A549 (cell line): ENCODE measurements at regions not wholly inside any gene's neighbourhood (a gene's known extent, or its start where the extent isn't known, plus 50 kb on each side); places are given as distances from the start of the nearest gene placed in this dataset.

Experiments used
- ATAC-seq, 2 experiments: fragments of 200-7000 bp in 1 of 2; fragments of >200 bp in 1 of 2; cut with Nextera tagmentation in 1 of 2; cut with Tn5 transposase in 1 of 2; 3 replicates each; pipeline versions ENCODE4 v1.8.0 to v1.9.1; 2018 to 2020; ENCODE audit warnings: mild to moderate bottlenecking in 1 of 2, moderate library complexity in 1 of 2
- CTCF ChIA-PET: fragments of 300-600 bp; sonication (Branson Sonifier 250); formaldehyde crosslinking; extraction: SDS; loops from one replicate; lab custom pipeline; 2021; ENCODE audit warnings: antibody characterized with exemption, inconsistent platforms; lab: Yijun Ruan, JAX
- POLR2A ChIA-PET: fragments of 350-600 bp; formaldehyde crosslinking; extraction: SDS; loops from one replicate; lab custom pipeline; 2021; ENCODE audit warnings: antibody characterized with exemption, inconsistent platforms; lab: Yijun Ruan, JAX
- DNase-seq, 2 experiments: peaks; one replicate each; pipeline versions ENCODE4 v3.0.0 to v3.0.0-alpha.2; 2011 to 2016; ENCODE audit warnings: low read depth in 1 of 2, low spot score in 1 of 2
- FAIRE-seq: peaks from 2 replicates; lab custom pipeline; 2011; peaks lifted over from hg19 to GRCh38; lab: Jason Lieb, UNC
- H3K27ac ChIP-seq, 2 experiments: fragments of >200 bp; sonication (Bioruptor Twin); formaldehyde crosslinking; 3 replicates each; pipeline ENCODE4 v1.5.1; 2016 to 2017
- H3K4me1 ChIP-seq: fragments of >200 bp; sonication (Bioruptor Twin); formaldehyde crosslinking; 3 replicates; pipeline ENCODE4 v1.6.1; 2016
- H3K4me2 ChIP-seq: fragments of >200 bp; sonication (Bioruptor Twin); formaldehyde crosslinking; 3 replicates; pipeline ENCODE4 v1.6.1; 2016
- H3K4me3 ChIP-seq: fragments of >200 bp; sonication (Bioruptor Twin); formaldehyde crosslinking; 3 replicates; pipeline ENCODE4 v1.5.1; 2016
- H3K9me3 ChIP-seq: fragments of >200 bp; sonication (Bioruptor Twin); formaldehyde crosslinking; 3 replicates; pipeline ENCODE4 v1.6.1; 2016
- BHLHE40 ChIP-seq: IDR thresholded peaks from 2 replicates; pipeline ENCODE4 v1.6.1; 2012; ENCODE audit warnings: low read depth, low read length, inconsistent platforms
- CBX2 ChIP-seq: fragments of 200-600 bp; sonication (generic); IDR thresholded peaks from 2 replicates; pipeline ENCODE4 v1.6.1; 2016; ENCODE audit warnings: low read depth, mild to moderate bottlenecking, borderline replicate concordance
- CHD2 ChIP-seq: fragments of 150-350 bp; IDR thresholded peaks from 2 replicates; pipeline ENCODE4 v1.6.1; 2014; ENCODE audit warnings: low read length; ENCODE audit not compliant: partially characterized antibody
- CHD4 ChIP-seq: fragments of 200-600 bp; sonication (generic); IDR thresholded peaks from 2 replicates; pipeline ENCODE4 v1.6.1; 2016; ENCODE audit warnings: antibody characterized with exemption, mild to moderate bottlenecking, borderline replicate concordance
- E2F6 ChIP-seq: IDR thresholded peaks from 2 replicates; pipeline ENCODE4 v1.6.1; 2012; ENCODE audit warnings: low read depth, borderline replicate concordance
- FOSL2 ChIP-seq, 2 experiments: fragments of 450-650 bp in 1 of 2; fragments of >200 bp in 1 of 2; sonication (Bioruptor Twin) in 1 of 2; formaldehyde crosslinking; IDR thresholded peaks; 2 replicates each; pipeline versions ENCODE4 v1.5.0 to v1.6.1; 2016 to 2020; ENCODE audit warnings: mild to moderate bottlenecking in 1 of 2, moderate library complexity in 1 of 2
- HOXB13 ChIP-seq: fragments of 250-450 bp; sonication (Bioruptor Pico); IDR thresholded peaks from 2 replicates; pipeline ENCODE4 v1.5.0; 2020; ENCODE audit warnings: low read depth, mild to moderate bottlenecking, moderate library complexity
- JUNB ChIP-seq: fragments of >200 bp; sonication (Bioruptor Twin); formaldehyde crosslinking; IDR thresholded peaks from 2 replicates; pipeline ENCODE4 v1.6.1; 2016
- MYC ChIP-seq: IDR thresholded peaks from 2 replicates; pipeline ENCODE4 v1.6.1; 2012; ENCODE audit warnings: mild to moderate bottlenecking, inconsistent platforms, low read length, improper control_type of control experiment, borderline replicate concordance
- NPAS2 ChIP-seq: fragments of 250-450 bp; sonication (Bioruptor Pico); IDR thresholded peaks from 2 replicates; pipeline ENCODE4 v1.8.0; 2022; ENCODE audit warnings: mild to moderate bottlenecking, moderate library complexity, borderline replicate concordance
- NR3C1 ChIP-seq: fragments of >200 bp; sonication (Bioruptor Twin); formaldehyde crosslinking; IDR thresholded peaks from 3 replicates; pipeline ENCODE4 v1.6.1; 2017
- POLR2AphosphoS2 ChIP-seq: conservative IDR thresholded peaks from 2 replicates; pipeline ENCODE4 v1.6.1; 2012; ENCODE audit warnings: low read length, improper control_type of control experiment, inconsistent platforms
- RARB ChIP-seq: fragments of 250-450 bp; sonication (Bioruptor Pico); IDR thresholded peaks from 2 replicates; pipeline ENCODE4 v1.8.0; 2021; ENCODE audit warnings: mild to moderate bottlenecking, moderate library complexity
- RCOR1 ChIP-seq: fragments of 150-350 bp; IDR thresholded peaks from 2 replicates; pipeline ENCODE4 v1.6.1; 2014; ENCODE audit warnings: antibody characterized with exemption, low read length, low read depth
- RFX5 ChIP-seq: fragments of 450-650 bp; IDR thresholded peaks from 2 replicates; pipeline ENCODE4 v1.7.1; 2014; ENCODE audit warnings: antibody characterized with exemption, mild to moderate bottlenecking, moderate library complexity
- RNF2 ChIP-seq: fragments of 200-600 bp; sonication (generic); IDR thresholded peaks from 2 replicates; pipeline ENCODE4 v1.6.1; 2016; ENCODE audit warnings: low read depth, mild to moderate bottlenecking, antibody characterized with exemption, moderate library complexity, borderline replicate concordance
- SMC3 ChIP-seq: fragments of >200 bp; sonication (Bioruptor Twin); formaldehyde crosslinking; IDR thresholded peaks from 3 replicates; pipeline ENCODE4 v1.6.1; 2018; ENCODE audit warnings: inconsistent platforms
- ZC3H11A ChIP-seq: fragments of 450-650 bp; IDR thresholded peaks from 2 replicates; pipeline ENCODE4 v1.6.1; 2014; ENCODE audit warnings: antibody characterized with exemption, mild to moderate bottlenecking
- ZNF302 ChIP-seq: fragments of 250-450 bp; sonication (Bioruptor Pico); IDR thresholded peaks from 2 replicates; pipeline ENCODE4 v1.9.0; 2021; ENCODE audit warnings: inconsistent platforms, mild to moderate bottlenecking, moderate library complexity
- WGBS: methylation state at CpG from one replicate; pipeline ENCODE4 v1.1.6; 2017; ENCODE audit errors: missing lambda C conversion rate; 5-methylcytosine and 5-hydroxymethylcytosine counted together
- TF ChIP-seq, protein P1 (sequence below): IDR thresholded peaks from 2 replicates; pipeline ENCODE4 v1.6.1; 2012
- TF ChIP-seq, protein P2 (sequence below): fragments of >200 bp; sonication (Bioruptor Twin); formaldehyde crosslinking; IDR thresholded peaks from 2 replicates; pipeline ENCODE4 v1.6.1; 2016

GRCh38 chr13:50129081-50129705, 113.9 kb downstream of the KCNRG start:
- Histone ChIP-seq H3K4me2 (no peak overlapping the region), H3K9me3 (no peaks in the 10 kb centered on the region), H3K27ac (no peak overlapping the region), H3K4me1 (peaks cover 9% of the 10 kb centered on the region; the same call in 2 of the 3 replicates), H3K4me3 (no peak overlapping the region)
- TF ChIP-seq RFX5 (no peak), POLR2AphosphoS2 (no peak), ZNF302 (CRISPR knock-in tag) (no peak), CHD2 (no peak), NPAS2 (CRISPR knock-in tag) (no peak), HOXB13 (CRISPR knock-in tag) (no peak), JUNB (no peak), SMC3 (no peak), ZC3H11A (no peak), FOSL2 (IDR thresholded peaks at IDR 0.05) (no peak), FOSL2 (CRISPR knock-in tag; IDR thresholded peaks at IDR 0.05) (no peak), CBX2 (no peak), RARB (CRISPR knock-in tag) (no peak), CHD4 (no peak), NR3C1 (no peak), RNF2 (no peak)
- TF ChIP-seq, protein P1, sequence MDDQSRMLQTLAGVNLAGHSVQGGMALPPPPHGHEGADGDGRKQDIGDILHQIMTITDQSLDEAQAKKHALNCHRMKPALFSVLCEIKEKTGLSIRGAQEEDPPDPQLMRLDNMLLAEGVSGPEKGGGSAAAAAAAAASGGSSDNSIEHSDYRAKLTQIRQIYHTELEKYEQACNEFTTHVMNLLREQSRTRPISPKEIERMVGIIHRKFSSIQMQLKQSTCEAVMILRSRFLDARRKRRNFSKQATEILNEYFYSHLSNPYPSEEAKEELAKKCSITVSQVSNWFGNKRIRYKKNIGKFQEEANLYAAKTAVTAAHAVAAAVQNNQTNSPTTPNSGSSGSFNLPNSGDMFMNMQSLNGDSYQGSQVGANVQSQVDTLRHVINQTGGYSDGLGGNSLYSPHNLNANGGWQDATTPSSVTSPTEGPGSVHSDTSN = no peak
- TF ChIP-seq, protein P2, sequence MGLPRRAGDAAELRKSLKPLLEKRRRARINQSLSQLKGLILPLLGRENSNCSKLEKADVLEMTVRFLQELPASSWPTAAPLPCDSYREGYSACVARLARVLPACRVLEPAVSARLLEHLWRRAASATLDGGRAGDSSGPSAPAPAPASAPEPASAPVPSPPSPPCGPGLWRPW = no peak
- DNase-seq (no peak), FAIRE-seq (no peak), ATAC-seq (no peak)
- 92% methylated on average over 30 of the region's 30 CpGs for WGBS
- ChIA-PET POLR2A (no interaction called here), CTCF (interaction anchor here (0.7 to 0.9 kb wide), 2 partner anchors 42 to 132 kb away, joined by 3 read pairs; no protein-coding TSS in a partner anchor)

DNA sequence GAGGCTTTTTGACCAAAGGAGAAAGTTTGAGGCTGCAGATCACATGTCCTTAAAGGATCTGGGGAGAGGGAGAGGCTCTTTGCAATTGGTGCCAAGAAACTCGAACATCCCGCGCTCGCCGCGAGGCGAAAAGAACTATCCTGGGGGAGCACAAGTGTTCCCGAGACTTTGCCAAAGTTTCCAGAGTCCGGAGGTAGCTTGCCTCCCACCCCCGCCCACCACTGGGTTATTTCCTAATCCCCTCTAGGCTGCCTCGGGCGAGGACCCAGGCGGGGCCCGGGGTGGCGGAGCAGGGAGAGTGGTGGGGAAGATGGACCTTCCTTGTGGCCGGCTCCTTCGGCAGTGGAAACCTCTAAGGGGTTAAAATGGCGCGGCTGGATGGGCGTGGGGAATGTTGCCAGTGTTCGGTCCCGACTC, 114.5 kb downstream of the KCNRG start:
- H3K4me2 ChIP-seq = peak overlapping the region; percentile 97
- FAIRE-seq (no peak), ATAC-seq (no peak), DNase-seq (no peak)
- TF ChIP-seq MYC (no peak), CBX2 (no peak), POLR2AphosphoS2 (no peak), RCOR1 (no peak)
- H3K27ac ChIP-seq = peak overlapping the region; percentile 73 to 81; a peak in 5 of 6 replicates
- peaks cover 9% of the 10 kb centered on the region; the same call in 2 of the 3 replicates for H3K4me1 ChIP-seq
- peak overlapping the region; percentile 60 for H3K4me3 ChIP-seq
- WGBS = 86% methylated on average over 11 of the region's 22 CpGs
- ChIA-PET CTCF (interaction anchor here (0.9 kb wide), 1 partner anchor 132 kb away, joined by 3 read pairs; no protein-coding TSS in a partner anchor), POLR2A (no interaction called here)
- no peaks in the 10 kb centered on the region for H3K9me3 ChIP-seq

DNA sequence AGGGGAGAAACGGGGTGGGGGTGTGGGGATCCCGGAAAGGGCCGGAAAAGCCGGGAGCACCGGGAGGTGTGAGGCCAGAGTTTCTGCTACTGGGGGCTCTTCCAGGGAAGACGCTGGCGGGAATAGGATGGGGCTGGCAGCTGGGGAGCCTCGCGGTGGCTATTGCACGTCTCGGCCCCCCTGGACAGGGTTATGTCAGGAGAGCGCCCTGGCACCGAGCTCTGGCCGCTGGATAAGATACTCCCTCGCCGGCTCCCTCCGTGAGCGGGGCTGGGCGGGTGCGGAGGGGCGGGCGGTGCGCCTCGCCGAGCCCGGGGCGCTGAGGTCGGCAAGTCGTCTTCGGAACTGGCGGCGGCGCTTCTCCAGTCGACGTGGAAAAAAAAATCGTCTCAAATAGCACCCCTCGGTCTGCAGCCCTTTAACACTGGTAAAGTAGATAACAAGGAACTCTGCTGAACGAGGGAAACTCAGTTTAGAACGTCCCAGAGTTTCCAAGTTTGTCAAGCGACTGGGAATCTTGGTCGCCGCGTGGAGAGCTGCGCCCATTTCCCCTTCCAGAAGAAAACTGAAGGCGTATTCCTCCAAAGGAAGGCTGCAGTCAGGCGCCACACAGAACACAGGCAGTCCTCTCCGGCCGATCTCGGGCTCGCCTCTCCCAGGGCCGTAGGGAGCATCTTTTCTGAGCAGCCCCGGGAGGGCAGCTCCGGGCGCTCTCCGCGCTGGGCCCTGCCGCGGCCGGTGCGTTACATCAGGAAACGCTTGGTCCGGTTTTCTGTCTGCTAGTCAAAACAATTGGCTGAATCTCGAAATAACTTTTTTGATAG, 115.1 kb downstream of the KCNRG start:
- peak overlapping the region; percentile 73 to 81; a peak in 5 of 6 replicates for H3K27ac ChIP-seq
- 4% methylated on average over 33 of the region's 63 CpGs for WGBS
- peak overlapping the region; percentile 60 for H3K4me3 ChIP-seq
- ATAC-seq (peak; percentile 56 to 81; a peak in 5 of 6 replicates), DNase-seq (peak; percentile 8 to 28), FAIRE-seq (no peak)
- H3K4me1 ChIP-seq = peaks cover 9% of the 10 kb centered on the region; the same call in 2 of the 3 replicates
- H3K9me3 ChIP-seq = no peaks in the 10 kb centered on the region
- ChIA-PET CTCF (no interaction called here), POLR2A (no interaction called here)
- TF ChIP-seq BHLHE40 (no peak), E2F6 (peak; percentile 82; the same call in 1 of the 2 replicates)
- H3K4me2 ChIP-seq = peak overlapping the region; percentile 97
